ENCODE measurements at regions not wholly inside any gene's neighbourhood (a gene's known extent, or its start where the extent isn't known, plus 50 kb on each side); places are given as distances from the start of the nearest gene placed in this dataset.

DNA sequence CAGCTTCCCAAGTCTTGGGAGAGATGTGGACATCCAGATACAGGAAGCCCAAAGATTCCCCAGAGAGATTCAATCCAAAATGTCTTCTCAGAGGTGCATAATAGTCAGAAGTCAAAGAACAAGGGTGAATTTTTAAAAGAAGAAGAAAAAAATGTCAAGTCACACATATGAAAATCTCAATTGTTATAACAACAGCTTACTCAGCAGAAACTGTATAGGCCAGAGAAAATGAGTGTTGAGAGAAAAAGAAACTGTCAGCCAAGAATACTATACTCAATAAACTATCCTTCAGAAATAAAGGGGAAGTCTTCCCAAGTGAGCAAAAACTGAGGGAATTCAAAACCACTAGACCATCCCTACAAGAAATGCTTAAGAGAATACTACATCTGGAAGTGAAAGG lies 612.9 kb upstream of the POU3F3 start:
- TF ChIP-seq, protein P1, sequence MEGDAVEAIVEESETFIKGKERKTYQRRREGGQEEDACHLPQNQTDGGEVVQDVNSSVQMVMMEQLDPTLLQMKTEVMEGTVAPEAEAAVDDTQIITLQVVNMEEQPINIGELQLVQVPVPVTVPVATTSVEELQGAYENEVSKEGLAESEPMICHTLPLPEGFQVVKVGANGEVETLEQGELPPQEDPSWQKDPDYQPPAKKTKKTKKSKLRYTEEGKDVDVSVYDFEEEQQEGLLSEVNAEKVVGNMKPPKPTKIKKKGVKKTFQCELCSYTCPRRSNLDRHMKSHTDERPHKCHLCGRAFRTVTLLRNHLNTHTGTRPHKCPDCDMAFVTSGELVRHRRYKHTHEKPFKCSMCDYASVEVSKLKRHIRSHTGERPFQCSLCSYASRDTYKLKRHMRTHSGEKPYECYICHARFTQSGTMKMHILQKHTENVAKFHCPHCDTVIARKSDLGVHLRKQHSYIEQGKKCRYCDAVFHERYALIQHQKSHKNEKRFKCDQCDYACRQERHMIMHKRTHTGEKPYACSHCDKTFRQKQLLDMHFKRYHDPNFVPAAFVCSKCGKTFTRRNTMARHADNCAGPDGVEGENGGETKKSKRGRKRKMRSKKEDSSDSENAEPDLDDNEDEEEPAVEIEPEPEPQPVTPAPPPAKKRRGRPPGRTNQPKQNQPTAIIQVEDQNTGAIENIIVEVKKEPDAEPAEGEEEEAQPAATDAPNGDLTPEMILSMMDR (IDR thresholded peaks at IDR 0.05) = no peak
- no peak for TF ChIP-seq ZFX (IDR thresholded peaks at IDR 0.05; ENCODE audit: borderline replicate concordance)
- H3K27ac ChIP-seq = no peak overlapping the region

DNA sequence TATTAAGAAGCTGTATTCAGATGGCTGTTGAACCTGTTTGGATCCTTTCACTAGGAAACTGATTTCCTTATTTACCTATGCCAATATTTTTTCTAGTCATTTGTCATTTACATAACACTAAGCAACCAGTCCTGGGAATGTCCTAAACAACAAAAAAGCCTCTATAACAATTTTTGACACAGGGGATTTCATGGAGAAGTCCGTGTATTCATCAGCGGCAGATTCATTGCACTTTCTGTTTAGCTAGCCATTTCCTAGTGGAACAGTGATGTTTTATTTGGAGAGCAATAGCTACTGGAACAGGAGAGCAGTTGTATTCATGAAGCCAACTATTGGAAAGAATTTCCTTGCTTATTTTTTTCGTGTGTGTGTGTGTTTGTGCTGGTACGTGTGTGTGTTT lies 604.3 kb upstream of the POU3F3 start:
- TF ChIP-seq, protein P1 (IDR thresholded peaks at IDR 0.05) = no peak
- TF ChIP-seq ZFX (IDR thresholded peaks at IDR 0.05; ENCODE audit: borderline replicate concordance) = no peak
- H3K27ac ChIP-seq = no peak overlapping the region

DNA sequence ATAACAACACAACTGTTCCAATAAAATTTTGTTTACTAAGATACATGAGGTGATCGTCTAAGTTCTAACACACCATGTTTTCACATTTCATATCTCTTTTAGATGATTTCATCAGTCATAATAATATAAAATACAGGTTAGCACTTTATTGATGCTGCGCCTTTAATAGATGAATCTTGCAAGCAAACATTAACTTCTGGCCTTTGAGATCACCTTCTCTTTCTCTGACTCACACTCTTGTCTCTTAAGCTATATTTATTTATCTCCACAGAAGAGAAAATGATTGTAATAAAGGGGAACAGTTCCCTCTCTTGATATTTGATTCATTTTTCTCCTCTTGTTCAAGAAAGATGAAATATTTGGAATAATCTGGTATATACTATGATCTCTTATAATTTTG lies 603.3 kb upstream of the POU3F3 start:
- no peak for TF ChIP-seq ZFX (IDR thresholded peaks at IDR 0.05; ENCODE audit: borderline replicate concordance)
- TF ChIP-seq, protein P1 (IDR thresholded peaks at IDR 0.05) = no peak

DNA sequence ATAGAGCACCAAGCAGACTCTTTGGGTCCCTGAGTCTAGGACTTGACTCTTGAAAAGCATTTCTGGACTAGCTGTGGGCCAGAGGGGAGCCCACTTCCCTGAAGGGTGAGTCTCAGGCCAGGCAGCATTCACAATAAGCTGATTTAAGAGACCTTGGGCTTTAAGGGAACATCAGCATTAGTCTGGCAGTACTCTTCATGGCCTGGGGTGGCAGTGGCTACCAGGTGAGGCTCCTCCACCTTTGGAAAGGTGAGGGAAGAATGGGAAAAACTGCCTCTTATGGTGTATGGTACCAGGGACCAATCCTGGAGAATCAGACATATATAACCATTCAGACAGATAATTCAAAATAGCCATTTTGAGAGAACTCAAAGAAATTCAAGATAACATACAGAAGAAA lies 599.9 kb upstream of the POU3F3 start:
- TF ChIP-seq, protein P1 (IDR thresholded peaks at IDR 0.05) = peak; percentile 27
- no peak for TF ChIP-seq ZFX (IDR thresholded peaks at IDR 0.05; ENCODE audit: borderline replicate concordance)

More for the DNA sequence above, 603.3 kb upstream of the POU3F3 start:
- no peak overlapping the region for H3K27ac ChIP-seq

DNA sequence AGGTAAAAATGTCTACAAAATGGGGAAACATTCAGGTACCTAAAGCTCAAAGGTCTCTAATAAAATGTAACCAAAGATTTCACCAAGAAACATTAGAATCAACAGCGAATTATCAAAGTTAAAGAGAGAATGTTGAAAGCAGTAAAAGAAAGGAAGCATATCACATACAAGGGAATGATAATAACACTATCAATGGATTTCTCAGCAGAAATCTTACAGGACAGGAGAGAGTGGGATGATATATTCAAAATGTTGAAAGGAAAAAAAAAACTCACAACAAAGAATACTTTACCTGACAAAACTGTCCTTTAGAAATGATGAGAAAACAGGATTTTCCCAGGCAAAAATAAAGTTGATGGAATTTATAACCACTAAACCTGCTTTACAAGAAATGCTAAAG lies 591.2 kb upstream of the POU3F3 start:
- TF ChIP-seq, protein P1 (IDR thresholded peaks at IDR 0.05) = no peak
- no peak for TF ChIP-seq ZFX (IDR thresholded peaks at IDR 0.05; ENCODE audit: borderline replicate concordance)

More for the DNA sequence above, 599.9 kb upstream of the POU3F3 start:
- H3K27ac ChIP-seq = no peak overlapping the region

DNA sequence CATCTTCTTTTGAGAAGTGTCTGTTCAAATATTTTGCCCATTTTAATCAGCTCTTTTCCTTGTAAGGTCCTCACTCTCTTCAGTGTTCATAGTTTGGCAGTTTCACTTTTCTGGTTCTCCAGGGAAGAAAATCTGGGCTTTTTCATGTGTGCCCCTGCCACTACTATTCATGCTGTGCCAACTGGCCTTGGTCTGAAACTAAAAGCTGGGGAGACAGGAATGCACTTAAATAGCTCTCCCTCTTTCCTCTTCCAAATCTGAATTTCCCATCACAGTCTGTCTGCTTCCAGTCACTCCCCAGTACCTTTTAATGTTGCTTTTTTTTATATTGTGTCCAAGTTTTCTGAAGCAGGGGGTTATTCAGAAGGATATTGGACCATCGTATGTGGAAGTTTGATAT lies 574.3 kb upstream of the POU3F3 start:
- H3K27ac ChIP-seq = no peak overlapping the region
- no peak for TF ChIP-seq ZFX (IDR thresholded peaks at IDR 0.05; ENCODE audit: borderline replicate concordance)
- TF ChIP-seq, protein P1 (IDR thresholded peaks at IDR 0.05) = no peak

More for the DNA sequence above, 591.2 kb upstream of the POU3F3 start:
- no peak overlapping the region for H3K27ac ChIP-seq

DNA sequence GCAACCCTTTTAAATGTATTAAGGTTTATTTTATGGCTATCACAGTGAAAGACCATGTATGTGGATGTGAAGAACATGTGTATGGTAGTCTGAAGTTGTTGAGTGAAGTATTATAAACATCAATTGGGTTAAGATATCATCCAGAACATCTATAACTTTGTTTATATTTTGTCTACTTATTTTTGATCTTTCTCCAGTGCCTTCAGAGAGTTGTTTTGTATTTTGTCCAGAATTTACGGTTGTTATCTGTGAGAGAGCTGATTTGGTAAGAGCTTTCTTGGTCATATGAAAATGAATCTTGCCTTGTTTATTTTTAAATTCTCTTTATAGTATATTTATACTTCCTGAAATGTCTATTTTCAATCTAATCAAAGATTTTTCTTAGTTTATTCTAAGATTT lies 573.7 kb upstream of the POU3F3 start:
- TF ChIP-seq ZFX (IDR thresholded peaks at IDR 0.05; ENCODE audit: borderline replicate concordance) = no peak
- TF ChIP-seq, protein P1 (IDR thresholded peaks at IDR 0.05) = no peak
- H3K27ac ChIP-seq = no peak overlapping the region

Measured in 22Rv1 (cell line).